Astrocyte of the hippocampus (primary cell): ENCODE measurements at regions not wholly inside any gene's neighbourhood (a gene's known extent, or its start where the extent isn't known, plus 50 kb on each side); places are given as distances from the start of the nearest gene placed in this dataset.

Experiments
- DNase-seq: peaks from one replicate; pipeline ENCODE4 v3.0.0; 2011; ENCODE audit warnings: low read depth, low spot score

DNA sequence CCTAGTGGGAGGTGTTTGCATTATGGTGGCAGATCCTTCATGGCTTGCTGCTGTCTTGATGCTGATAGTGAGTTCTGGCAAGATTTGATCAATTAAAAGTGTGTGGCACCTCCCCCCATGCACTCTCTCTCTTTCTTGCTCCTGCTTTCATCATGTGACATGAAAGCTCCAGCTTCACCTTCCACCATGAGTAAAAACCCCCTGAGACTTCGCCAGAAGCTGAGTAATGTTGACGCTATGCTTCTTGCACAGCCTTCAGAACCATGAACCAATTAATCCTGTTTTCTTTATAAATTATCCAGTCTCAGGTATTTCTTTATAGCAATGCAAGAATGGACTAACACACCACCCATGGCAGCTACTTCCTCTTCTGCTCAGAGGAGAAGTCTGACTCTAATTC, 2181.4 kb upstream of the PIK3C3 start:
- DNase-seq, result peak; percentile 49

DNA sequence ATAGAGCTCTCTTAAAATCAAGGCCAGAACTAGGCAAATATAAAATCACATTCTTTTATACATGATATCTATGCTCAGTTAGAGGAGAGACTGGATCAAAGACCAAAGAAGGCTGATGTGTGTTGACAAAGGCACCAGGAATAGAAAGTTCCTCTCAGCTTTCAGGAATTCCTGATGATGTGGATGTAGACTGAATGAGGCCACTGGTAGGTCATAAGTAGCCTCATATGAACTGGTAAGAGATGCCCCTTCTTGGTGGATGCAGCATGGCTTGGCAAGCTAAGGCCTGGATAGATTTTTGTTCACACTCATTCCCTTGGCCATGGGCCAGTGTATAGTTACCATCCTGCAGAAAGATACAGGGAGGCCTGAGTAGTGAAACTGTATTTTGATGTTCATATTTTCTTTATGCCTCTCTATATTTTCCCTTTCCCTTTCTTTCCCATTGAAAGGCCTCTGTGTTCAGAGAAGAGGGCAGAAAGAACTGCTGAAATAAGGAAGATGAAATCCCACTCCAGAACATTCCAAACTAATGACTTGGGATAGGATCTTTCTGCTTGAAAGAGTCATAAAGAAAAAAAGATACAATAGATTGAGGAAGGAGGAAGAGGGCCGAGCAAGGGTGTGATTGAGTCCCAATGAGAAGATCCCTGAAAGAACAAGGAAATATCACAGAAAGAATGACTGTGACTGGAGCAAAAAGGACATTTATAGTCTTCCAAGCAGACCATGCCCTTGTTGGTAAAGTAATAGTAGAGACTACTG, 2182.7 kb upstream of the PIK3C3 start:
- DNase-seq, result peak; percentile 30

DNA sequence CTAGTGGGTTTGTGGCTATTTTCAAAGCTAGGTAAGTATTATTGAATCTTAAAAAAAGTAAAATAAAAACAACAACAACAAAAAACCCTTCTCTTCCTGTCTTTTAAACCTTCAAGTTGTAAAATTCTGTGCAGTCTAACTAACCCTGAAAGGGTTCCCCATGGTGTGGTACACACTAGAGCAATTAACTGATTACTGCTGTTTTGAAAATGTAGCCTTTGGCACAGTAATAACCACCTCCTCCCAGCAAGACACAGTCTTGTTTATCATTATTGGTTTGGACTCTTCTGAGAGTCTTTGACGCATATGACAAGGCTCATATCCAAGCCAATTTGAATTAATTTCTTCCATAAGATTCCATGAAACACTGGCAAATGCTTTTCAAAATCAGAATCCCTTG, 2184.6 kb upstream of the PIK3C3 start:
- DNase-seq, result no peak

DNA sequence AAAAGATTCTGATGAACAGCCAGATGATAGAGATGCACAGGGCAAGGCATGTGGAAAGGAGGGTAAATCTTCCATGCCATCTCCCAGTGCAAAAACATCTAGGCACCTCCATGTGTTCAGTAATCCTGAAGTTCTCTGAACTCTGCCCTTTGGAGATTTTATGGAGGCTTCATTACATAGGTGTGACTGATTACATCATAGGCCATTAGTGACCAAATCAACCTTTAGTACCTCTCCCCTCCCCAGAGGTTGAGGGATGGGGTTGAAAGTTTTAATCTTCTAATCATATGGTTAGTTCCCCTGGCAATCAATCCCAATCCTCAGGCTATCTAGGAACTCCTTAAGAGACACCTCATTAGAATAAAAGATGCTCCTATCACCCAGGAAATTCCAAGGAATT, 2190.2 kb upstream of the PIK3C3 start:
- no peak for DNase-seq

DNA sequence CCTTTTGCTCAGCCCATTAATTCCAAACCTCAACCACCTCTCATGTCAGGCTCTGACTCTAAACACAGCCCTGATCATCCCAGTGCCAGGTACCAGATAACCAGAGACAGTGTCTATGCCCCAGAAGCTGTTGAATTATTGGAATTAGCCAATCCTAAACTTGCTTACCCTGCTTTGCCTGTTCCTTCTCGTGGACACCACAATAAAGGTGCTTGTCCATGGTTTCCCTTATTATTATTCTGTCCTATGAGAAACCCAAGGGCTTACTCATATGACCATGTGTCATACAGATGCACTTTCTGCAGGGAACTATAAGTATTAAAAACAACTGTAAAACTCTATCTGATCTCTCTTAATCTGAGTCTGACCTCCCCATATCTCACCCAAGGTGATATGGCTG, 2193.8 kb upstream of the PIK3C3 start:
- DNase-seq, result no peak

DNA sequence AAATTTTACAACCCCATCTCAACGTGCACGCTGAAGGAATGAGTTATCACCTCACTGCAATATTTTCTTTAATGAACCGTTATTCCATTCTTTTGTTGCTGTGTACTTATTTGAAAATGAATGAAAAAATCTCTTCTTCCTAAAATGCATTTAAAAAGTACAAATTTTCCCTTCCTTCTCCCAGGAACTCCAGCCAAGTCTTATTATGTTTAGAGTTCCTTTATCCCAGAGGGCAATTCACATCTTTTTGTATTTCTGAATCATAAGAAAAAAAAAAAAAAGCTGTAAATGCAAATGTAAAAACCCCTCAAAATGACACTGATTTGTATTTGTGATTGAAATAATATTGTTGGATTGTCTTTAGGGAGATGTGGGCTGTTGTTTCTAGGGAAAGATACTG, 2194.3 kb upstream of the CELF4 start:
- DNase-seq, result no peak

DNA sequence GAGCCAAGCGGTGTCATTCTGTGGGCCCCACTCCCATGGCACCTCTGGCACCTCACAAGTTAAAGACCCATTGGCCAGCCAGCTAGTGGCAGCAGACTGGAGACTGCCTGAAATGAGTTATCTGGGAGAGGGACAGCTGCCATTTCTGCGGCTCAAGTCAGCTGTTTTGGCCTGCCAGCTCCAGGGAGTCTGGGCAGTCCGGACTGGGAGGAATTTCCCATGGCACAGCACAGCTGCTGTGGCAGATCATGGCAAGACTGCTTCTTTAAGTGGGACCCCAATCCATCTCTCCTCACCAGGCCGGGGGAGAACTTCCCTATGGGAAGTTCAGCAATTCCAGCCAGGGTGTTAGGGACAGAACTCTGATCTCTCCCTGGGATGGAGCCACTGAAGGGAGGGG, 2187.6 kb upstream of the CELF4 start:
- no peak for DNase-seq

DNA sequence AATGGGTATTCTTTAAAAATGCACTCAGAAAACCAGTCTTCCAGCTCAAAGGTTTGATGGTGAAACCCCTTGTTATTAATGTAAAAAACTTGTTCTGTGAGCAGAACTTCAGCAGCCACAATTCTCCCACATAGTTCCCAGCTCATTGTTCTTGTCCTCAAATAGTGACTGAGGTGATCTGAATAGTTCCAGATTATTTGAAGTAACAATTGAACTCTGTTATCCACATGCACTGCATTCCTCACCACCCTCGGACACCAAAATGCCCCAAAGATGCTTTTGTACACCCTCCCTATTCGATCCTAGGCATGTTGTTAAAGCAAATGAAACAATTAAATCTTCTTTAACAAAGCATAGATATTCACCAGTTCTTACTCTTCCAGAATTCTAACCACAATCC, 2186.8 kb upstream of the CELF4 start:
- DNase-seq, result peak; percentile 42

DNA sequence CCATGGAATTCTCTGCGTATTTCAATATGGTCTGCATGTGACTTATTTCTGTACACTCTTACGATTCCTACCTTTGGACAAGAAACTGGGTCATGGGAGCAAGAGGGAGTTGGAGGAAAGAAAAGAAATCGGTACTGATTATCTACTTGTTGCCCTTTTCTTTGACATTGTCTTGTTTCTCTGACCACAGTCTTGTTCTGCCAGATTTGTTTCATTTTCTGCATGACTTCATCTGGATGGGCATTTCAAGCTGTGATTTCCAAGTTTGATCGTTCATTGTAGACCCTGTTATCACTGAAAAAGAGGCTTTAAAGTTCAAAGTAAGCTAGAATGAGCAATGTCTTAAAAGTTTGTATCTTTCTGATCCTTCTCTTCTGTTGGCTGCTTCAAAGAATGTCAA, 2186.3 kb upstream of the CELF4 start:
- peak; percentile 37 for DNase-seq

DNA sequence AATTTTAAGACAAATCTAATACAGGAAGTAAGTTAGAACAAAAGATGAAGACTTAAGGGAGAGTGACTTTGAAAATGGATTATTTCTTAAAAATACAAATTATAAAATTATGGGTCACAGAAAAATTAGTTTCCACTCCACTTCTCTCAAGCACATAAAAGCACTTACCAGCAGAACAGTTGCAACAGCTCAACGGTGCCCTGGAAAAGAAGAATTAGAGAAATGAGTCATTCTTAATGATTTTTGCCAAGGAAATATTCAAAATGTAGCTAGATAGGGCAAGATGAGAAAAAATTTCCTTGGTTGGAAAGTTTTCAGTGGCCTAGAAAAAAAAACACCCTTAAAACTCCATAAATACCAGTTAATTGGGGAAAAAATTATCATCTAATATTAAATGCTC, 2185.6 kb upstream of the CELF4 start:
- peak; percentile 31 for DNase-seq

DNA sequence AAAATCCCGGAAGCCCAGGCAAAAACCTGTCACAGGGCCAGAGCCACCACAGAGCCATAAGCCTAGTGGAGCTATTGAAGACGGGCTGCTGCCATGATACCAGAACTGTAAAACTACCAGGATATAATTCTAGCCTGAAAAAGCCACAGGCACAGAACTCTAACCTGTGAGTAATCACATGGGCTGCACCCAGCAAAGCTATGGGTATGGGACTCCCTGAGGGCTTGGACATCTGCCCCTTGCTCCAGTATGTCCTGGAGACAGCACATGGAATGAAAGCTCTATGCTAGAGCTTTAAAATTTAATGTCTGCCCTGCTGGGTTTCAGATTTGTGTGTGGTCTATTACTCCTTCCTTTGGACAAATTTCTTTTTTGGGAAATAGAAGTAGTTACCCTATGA, 2183.6 kb upstream of the CELF4 start:
- no peak for DNase-seq

DNA sequence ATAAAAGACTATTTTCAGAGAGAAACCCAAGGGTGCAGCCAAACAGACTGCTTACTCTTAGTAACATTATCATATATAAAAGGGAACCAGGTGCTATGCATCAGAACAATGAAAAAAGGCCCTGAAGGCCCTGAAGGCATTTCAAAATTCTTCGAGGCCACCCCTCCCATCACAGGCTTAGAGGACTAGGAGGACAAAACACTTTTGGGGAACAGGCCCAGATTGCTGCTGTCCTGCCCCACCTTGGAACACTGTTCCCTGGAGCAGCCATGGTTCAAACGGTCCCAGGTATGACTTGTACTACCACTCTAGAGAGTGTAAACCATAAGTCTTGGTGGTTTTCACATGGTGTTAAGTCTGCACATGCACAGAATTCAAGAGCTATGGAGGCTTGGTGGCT, 2183.1 kb upstream of the CELF4 start:
- no peak for DNase-seq

DNA sequence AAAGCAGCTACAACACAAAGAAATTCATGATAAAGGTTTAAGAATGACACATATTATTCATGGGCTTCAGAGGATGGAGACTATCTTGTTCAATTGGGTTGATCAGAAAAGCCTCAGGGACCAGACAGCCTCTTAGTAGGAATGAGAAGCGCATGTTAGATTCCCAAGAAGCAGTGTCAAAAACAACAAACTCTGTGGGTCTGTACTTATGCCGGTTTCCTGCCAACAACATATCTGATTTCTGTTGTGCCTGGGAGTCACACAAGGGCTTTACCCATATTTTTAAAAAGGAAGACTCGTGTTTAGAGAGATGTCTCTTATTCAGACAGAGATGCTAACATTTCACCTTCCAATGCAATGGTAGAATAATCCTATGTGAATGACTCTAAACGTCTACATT, 2180.6 kb upstream of the CELF4 start:
- DNase-seq, result peak; percentile 5

DNA sequence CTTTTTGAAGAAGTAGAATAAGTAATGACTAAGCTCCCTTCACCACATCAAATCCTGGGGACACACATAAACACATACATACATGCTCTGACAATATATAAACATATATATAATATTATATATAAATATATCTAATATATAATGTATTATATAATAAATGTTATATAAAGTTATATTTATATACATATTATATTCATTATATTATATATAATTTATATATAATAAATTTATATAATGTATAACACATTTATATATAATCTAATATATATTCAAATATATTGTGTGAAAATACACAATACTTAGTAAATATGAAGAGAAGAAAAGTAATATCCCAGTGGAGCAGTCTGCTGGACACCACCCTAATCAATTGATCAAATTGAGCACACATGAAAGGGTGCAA, 2177.9 kb upstream of the CELF4 start:
- DNase-seq, result no peak

DNA sequence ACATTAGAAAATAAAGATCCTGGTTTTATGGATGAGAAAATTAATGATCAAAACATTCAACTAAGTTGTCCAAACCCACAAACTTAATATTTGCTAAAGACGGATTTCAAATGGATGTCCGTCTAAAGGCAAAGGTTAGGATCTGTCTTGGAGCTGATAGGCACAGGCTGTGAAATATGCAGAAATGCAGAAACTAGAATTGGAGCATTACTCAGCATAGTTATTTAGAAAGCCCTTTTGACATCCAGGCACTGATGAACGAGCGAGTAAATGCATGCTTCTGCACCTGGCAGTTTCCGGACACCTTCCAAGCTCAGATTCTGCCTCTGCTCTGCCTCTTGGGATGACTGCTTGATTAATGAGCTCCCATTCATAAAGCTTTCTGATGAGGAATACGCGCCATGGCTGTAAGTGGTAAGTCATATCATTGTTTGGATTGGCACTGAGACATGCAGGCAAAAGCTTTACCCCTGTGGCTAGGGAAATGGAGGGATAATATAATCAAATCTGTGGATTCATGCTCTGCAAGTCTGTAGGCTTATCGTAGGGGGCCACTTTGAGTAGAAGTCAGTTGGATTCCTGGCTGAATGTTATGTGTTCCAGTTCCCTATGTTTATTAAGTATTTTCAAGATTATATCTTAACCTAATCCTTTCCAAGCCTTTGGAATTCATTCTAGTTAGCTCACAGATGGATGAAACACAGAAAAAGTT, 2176.3 kb upstream of the CELF4 start:
- peak; percentile 72 for DNase-seq

DNA sequence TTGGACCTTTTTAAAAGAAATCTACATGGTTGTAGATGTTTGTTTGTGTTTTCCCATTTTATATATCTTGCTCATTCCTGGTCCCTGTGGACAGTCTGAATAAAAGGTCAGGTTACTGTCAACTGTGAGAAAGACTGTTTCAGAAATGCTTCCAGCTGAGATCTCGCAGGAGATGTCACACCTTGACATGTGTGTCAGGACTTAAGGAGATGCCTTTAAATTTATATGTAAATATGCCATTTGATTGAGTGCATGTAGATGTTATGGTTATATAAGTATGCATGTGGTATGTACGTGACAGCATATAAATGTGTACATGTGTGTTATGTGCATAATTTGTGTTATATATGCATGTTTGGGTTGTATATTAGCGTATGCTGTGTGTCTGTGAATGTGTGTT, 2172.3 kb upstream of the CELF4 start:
- no peak for DNase-seq

DNA sequence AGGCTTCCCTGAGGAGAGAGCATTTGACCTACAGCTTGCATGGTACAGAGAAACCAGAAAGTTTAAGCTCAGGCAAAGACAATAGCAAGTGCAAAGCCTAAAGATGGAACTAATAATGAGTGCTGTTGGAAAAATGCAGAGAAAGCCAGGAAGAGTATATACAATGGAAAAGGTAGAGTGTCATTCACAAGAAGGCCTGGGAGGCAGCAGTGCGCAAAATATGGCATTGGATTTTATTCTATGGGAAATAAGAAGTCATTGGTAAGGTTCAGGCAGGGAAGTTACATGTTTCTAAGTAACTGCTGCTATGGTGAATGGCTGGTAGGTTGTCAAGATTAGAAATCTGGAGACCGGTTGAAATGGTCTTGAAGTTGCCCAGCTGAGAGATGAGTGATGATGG, 2167.3 kb upstream of the CELF4 start:
- no peak for DNase-seq

DNA sequence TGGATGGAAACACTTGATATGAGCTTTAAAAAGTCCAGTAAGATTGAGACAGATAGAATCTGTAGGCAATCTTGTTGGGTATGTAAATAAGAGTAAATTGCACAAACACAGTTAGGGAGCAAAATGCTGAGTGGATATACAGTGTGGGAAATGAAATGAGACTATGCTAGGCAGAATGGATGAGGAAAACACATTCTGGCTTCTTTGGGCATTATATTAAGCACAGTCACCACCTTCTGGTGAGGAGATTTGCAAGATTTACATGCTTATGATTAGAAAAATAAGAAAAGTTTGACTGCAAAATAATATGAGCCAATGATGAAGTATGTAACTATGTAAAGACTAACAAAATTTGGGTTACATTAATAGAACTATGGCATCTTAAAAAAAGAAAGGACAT, 2165.0 kb upstream of the CELF4 start:
- DNase-seq, result no peak

DNA sequence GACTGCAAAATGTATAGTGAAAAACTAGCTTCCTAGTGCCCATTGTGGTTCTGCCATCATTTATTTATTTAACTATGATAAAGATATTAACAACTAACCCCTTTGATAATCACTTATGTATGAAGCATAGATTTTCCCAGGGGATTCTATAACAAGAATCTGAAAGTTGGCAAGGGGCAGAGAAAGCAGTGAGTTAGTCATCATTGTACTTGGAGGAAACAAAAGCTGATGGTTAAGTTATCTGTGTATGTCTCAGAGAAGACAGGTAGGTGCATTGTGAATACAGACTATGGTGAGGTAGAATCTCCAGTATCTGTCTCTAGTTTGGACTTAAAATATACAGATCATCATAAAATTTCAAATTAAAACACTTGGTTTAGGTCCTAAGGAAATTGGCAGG, 2159.1 kb upstream of the CELF4 start:
- DNase-seq, result no peak

DNA sequence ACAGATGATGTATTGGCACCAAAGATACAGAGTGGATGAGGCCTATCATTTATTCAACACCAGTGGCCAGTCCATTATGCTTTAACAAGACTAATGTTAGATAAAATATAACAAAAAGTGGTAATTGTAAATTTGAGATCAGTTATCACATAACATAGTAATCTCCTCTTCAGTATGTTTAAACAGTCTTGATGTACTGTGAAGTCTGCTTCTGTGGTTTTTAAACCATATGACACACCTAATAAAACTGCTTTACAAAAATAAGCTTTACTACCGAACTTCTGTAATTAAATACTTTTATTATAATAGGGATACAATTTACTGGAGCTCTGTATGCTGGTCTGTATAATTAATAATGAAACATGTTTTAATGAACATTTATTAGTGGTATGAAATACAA, 2156.1 kb upstream of the CELF4 start:
- no peak for DNase-seq

DNA sequence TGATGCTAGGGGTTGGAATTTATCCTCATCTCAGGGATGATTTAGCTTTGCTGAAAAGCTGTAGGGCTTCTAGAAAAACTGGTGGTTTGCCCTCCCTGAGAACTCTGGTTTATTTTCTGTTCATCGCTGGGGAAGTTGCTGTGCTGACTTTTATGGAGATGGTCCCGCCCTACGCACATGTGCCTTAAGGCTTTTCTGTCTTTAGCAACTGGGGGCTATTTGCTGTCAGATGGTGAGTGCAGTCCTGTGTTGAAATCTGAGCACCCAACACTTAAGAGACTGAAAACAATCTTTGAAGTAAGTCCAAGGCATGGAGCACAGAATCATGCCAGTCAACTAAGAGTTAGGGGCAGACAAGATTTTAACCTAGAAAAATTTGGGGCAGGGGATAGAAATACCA, 2148.4 kb upstream of the CELF4 start:
- DNase-seq, result no peak

DNA sequence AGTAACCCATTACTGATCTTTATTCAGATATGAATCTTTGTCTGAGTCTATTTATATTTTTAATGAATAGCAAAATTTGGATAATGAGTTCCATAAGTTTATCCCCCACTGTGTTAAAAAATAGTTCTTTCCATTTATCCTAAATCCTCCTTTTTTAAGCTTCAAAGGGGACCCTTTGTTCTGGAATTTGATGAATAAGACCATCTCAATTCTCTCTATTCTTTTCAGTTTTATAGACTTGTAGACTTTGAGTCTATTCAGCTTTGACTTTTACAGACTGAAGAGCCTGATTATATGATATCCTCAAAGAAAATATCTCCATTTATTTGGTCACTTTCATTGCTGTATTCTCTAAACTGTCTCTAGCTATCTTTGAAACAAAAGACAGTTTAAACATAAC, 2146.1 kb upstream of the CELF4 start:
- DNase-seq, result no peak

DNA sequence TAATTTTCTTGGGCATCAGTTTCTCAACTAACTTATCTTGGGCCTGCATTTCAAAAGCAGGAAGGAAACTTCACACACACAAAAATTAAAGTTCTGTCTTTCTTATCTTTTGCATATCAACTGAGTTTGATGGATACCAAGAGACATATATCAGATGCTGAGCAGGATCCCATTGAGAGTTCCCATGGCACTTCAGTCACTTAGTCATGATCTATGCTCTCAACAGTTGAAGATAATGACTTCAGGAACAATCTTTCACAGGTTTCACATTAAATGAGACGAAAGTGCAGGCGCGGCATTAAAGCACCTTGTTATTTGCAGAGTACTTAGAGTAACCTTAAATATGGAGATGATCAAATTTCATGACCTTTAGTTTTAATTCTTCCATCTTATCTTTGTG, 2139.8 kb upstream of the CELF4 start:
- DNase-seq, result no peak

DNA sequence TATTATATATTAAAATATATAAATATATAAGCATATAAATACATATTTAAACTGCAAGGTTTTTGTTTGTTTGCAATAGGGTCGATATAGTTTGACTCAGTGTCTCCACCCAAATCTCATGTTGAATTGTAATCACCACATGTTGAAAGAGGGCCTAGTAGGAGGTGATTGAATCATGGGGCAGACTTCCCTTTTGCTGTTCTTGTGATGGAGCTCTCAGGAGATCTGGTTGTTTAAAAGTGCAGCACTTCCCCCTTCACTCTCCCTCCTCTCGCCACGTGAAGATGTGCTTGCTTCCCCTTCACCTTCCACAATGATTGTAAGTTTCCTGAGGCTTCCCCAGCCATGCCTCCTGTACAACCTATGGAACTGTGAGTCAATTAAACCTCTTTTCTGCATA, 2137.3 kb upstream of the CELF4 start:
- DNase-seq, result no peak
